GM23338 (cell line): ENCODE measurements at regions not wholly inside any gene's neighbourhood (a gene's known extent, or its start where the extent isn't known, plus 50 kb on each side); places are given as distances from the start of the nearest gene placed in this dataset.
"Not testable (repeated sequence)": the region's sequence is repeated elsewhere in the genome, so short reads cannot be mapped to it uniquely, and the experiment has no call there.

ENCODE experiments used
- ATAC-seq: fragments of 200-7000 bp; cut with Tn5 transposase; 3 replicates; pipeline ENCODE4 v1.9.1; 2020
- DNase-seq: peaks from one replicate; pipeline ENCODE4 v3.0.0-alpha.2; 2015; ENCODE audit warnings: low spot score
- H2AFZ ChIP-seq: fragments of 200-600 bp; sonication (generic); 2 replicates; pipeline ENCODE4 v1.8.0; 2016; ENCODE audit warnings: antibody characterized with exemption, mild to moderate bottlenecking, moderate library complexity
- H3F3A ChIP-seq: fragments of 200-600 bp; sonication (generic); replicated peaks from 2 replicates; pipeline ENCODE4 v1.8.0; 2017; ENCODE audit warnings: antibody characterized with exemption, mixed run types, low read depth
- H3K27ac ChIP-seq: fragments of 200-600 bp; sonication (generic); 2 replicates; pipeline ENCODE4 v1.6.1; 2016; ENCODE audit warnings: low read depth
- H3K27me3 ChIP-seq: fragments of 200-600 bp; sonication (generic); 2 replicates; pipeline ENCODE4 v1.8.0; 2016; ENCODE audit warnings: mild to moderate bottlenecking, mixed run types, moderate library complexity; ENCODE audit not compliant: insufficient read depth
- H3K36me3 ChIP-seq: fragments of 200-600 bp; sonication (generic); 2 replicates; pipeline ENCODE4 v1.8.0; 2016; ENCODE audit warnings: mild to moderate bottlenecking; ENCODE audit not compliant: insufficient read depth
- H3K4me1 ChIP-seq: fragments of 200-600 bp; sonication (generic); 2 replicates; pipeline ENCODE4 v1.8.0; 2016; ENCODE audit warnings: mild to moderate bottlenecking, moderate library complexity; ENCODE audit not compliant: insufficient read depth
- H3K4me2 ChIP-seq: fragments of 200-600 bp; sonication (generic); 2 replicates; pipeline ENCODE4 v1.7.1; 2017; ENCODE audit warnings: mixed run types
- H3K4me3 ChIP-seq: fragments of 200-600 bp; sonication (generic); 2 replicates; pipeline ENCODE4 v1.6.1; 2016; ENCODE audit warnings: mixed run types
- H3K79me2 ChIP-seq: fragments of 200-600 bp; sonication (generic); replicated peaks from 2 replicates; pipeline ENCODE4 v1.8.0; 2017; ENCODE audit warnings: mild to moderate bottlenecking; ENCODE audit not compliant: insufficient read depth
- H3K9me2 ChIP-seq: fragments of 200-600 bp; sonication (generic); 2 replicates; pipeline ENCODE4 v1.8.0; 2017; ENCODE audit not compliant: insufficient read depth
- H4K20me1 ChIP-seq: fragments of 200-600 bp; sonication (generic); replicated peaks from 2 replicates; pipeline ENCODE4 v1.8.0; 2017; ENCODE audit warnings: mild to moderate bottlenecking; ENCODE audit not compliant: insufficient read depth
- H3K27ac Mint-ChIP-seq: 2 replicates; pipeline ENCODE4 v1.8.0; 2020; ENCODE audit warnings: inconsistent platforms, mild to moderate bottlenecking, moderate library complexity, mixed read lengths
- H3K27me3 Mint-ChIP-seq: 3 replicates; pipeline ENCODE4 v1.8.0; 2022; ENCODE audit warnings: low read depth, mild to moderate bottlenecking, moderate library complexity, mixed read lengths, inconsistent platforms; ENCODE audit not compliant: insufficient read depth, poor library complexity
- H3K36me3 Mint-ChIP-seq: 3 replicates; pipeline ENCODE4 v1.8.0; 2021; ENCODE audit warnings: low read depth, mild to moderate bottlenecking, inconsistent platforms, moderate library complexity, mixed read lengths
- H3K4me1 Mint-ChIP-seq: 3 replicates; pipeline ENCODE4 v1.8.0; 2020; ENCODE audit warnings: mild to moderate bottlenecking, inconsistent platforms, mixed read lengths
- H3K4me3 Mint-ChIP-seq: 3 replicates; pipeline ENCODE4 v1.8.0; 2021; ENCODE audit warnings: moderate library complexity, mild to moderate bottlenecking, inconsistent platforms, mixed read lengths
- H3K9me3 Mint-ChIP-seq: 3 replicates; pipeline ENCODE4 v1.8.0; 2020; ENCODE audit warnings: moderate library complexity, mild to moderate bottlenecking, inconsistent platforms, mixed read lengths
- CTCF ChIP-seq, 2 experiments: fragments of 200-600 bp in 1 of 2; sonication (generic) in 1 of 2; conservative IDR thresholded peaks; 2 replicates each; pipeline versions ENCODE4 v1.5.1 to v1.6.1; 2016 to 2017; ENCODE audit warnings: antibody characterized with exemption in 2 of 2, low read depth in 2 of 2, mild to moderate bottlenecking in 2 of 2, moderate library complexity in 1 of 2
- EZH2phosphoT487 ChIP-seq: fragments of 200-600 bp; sonication (generic); IDR thresholded peaks from one replicate; pipeline ENCODE4 v1.8.1; 2018; ENCODE audit warnings: antibody characterized with exemption; ENCODE audit not compliant: unreplicated experiment
- JUNB ChIP-seq: IDR thresholded peaks from one replicate; pipeline ENCODE4 v1.6.1; 2016; ENCODE audit warnings: antibody characterized with exemption; ENCODE audit not compliant: unreplicated experiment
- NANOG ChIP-seq: IDR thresholded peaks from 2 replicates; pipeline ENCODE4 v1.6.1; 2016; ENCODE audit warnings: antibody characterized with exemption, borderline replicate concordance
- STAT1 ChIP-seq: IDR thresholded peaks from one replicate; pipeline ENCODE4 v1.6.1; 2016; ENCODE audit warnings: antibody characterized with exemption; ENCODE audit not compliant: unreplicated experiment

GRCh38 chr3:11711876-11712275 lies 68.2 kb upstream of the VGLL4 start:
- H3K27me3 Mint-ChIP-seq = no peaks in the 10 kb centered on the region
- H3F3A ChIP-seq = no peaks in the 10 kb centered on the region
- TF ChIP-seq STAT1 = no peak
- no peak for TF ChIP-seq EZH2phosphoT487
- no peak for TF ChIP-seq CTCF (conservative IDR thresholded peaks at IDR 0.05; ENCODE audit: low read depth in 2 of 2)
- no peak for TF ChIP-seq NANOG
- peaks cover 12% of the 10 kb centered on the region for H3K9me3 Mint-ChIP-seq
- no peak overlapping the region for H3K4me3 Mint-ChIP-seq
- no peaks in the 10 kb centered on the region for H3K36me3 ChIP-seq
- no peak overlapping the region for H3K4me2 ChIP-seq
- no peaks in the 10 kb centered on the region for H3K4me1 ChIP-seq
- ATAC-seq = no peak
- H3K4me3 ChIP-seq = no peak overlapping the region
- peaks cover 64% of the 10 kb centered on the region for H3K79me2 ChIP-seq
- peaks cover 19% of the 10 kb centered on the region for H3K36me3 Mint-ChIP-seq
- H2AFZ ChIP-seq = no peak overlapping the region
- peaks cover 5% of the 10 kb centered on the region; the same call in 1 of the 2 replicates for H4K20me1 ChIP-seq
- H3K4me1 Mint-ChIP-seq = peaks cover 6% of the 10 kb centered on the region
- H3K9me2 ChIP-seq = no peaks in the 10 kb centered on the region
- no peak overlapping the region for H3K27ac ChIP-seq
- no peak overlapping the region for H3K27ac Mint-ChIP-seq
- no peaks in the 10 kb centered on the region for H3K27me3 ChIP-seq
- DNase-seq = no peak

GRCh38 chr3:11709782-11710181 lies 66.1 kb upstream of the VGLL4 start:
- H3K9me2 ChIP-seq = no peaks in the 10 kb centered on the region
- peaks cover 12% of the 10 kb centered on the region for H3K9me3 Mint-ChIP-seq
- no peaks in the 10 kb centered on the region for H3K4me1 ChIP-seq
- no peak overlapping the region for H3K27ac ChIP-seq
- peaks cover 2% of the 10 kb centered on the region; the same call in 1 of the 2 replicates for H4K20me1 ChIP-seq
- TF ChIP-seq JUNB = no peak
- H3K79me2 ChIP-seq = peaks cover 52% of the 10 kb centered on the region
- H3F3A ChIP-seq = no peaks in the 10 kb centered on the region
- H3K4me3 ChIP-seq = no peak overlapping the region
- no peaks in the 10 kb centered on the region for H3K36me3 ChIP-seq
- H3K4me3 Mint-ChIP-seq = no peak overlapping the region
- H3K4me2 ChIP-seq = no peak overlapping the region
- H3K27me3 Mint-ChIP-seq = no peaks in the 10 kb centered on the region
- H2AFZ ChIP-seq = no peak overlapping the region
- H3K27ac Mint-ChIP-seq = no peak overlapping the region
- DNase-seq = no peak
- no peaks in the 10 kb centered on the region for H3K27me3 ChIP-seq
- peaks cover 3% of the 10 kb centered on the region; the same call in 2 of the 3 replicates for H3K4me1 Mint-ChIP-seq
- ATAC-seq = no peak
- H3K36me3 Mint-ChIP-seq = peaks cover 19% of the 10 kb centered on the region

- Histone ChIP-seq H3K79me2 (peaks cover 44% of the 10 kb centered on the region), H3K4me1 (peaks cover 13% of the 10 kb centered on the region)
- Mint-ChIP-seq H3K4me1 (peaks cover 15% of the 10 kb centered on the region), H3K36me3 (peaks cover 18% of the 10 kb centered on the region), H3K9me3 (peaks cover 12% of the 10 kb centered on the region)
- H3K9me2 ChIP-seq, H3K36me3 ChIP-seq, H3K27ac Mint-ChIP-seq, DNase-seq, H3F3A ChIP-seq, H3K27me3 ChIP-seq, H3K4me2 ChIP-seq, H3K4me3 ChIP-seq, H2AFZ ChIP-seq, H3K27me3 Mint-ChIP-seq, H4K20me1 ChIP-seq, ATAC-seq, H3K4me3 Mint-ChIP-seq, H3K27ac ChIP-seq: not testable (repeated sequence)
Observed at GRCh38 chr3:11707084-11707483, 63.4 kb upstream of the VGLL4 start.
